Transverse colon (tissue), 4 donors: ENCODE measurements at regions not wholly inside any gene's neighbourhood (a gene's known extent, or its start where the extent isn't known, plus 50 kb on each side); places are given as distances from the start of the nearest gene placed in this dataset.

Source experiments
- DNase-seq: peaks from one replicate; pipeline ENCODE4 v3.0.0-alpha.2; 2019
- H3K27ac ChIP-seq, 4 donors: fragments of 200-600 bp; sonication (generic); 2 replicates each; pipeline ENCODE4 v1.5.1; 2016 to 2018; ENCODE audit warnings: inconsistent platforms in 4 of 4
- H3K27me3 ChIP-seq: fragments of 200-600 bp; sonication (generic); 2 replicates; pipeline ENCODE4 v1.5.1; 2017; ENCODE audit warnings: inconsistent platforms
- H3K36me3 ChIP-seq, 4 donors: fragments of 200-600 bp; sonication (generic); 2 replicates each; pipeline ENCODE4 v1.5.1; 2017 to 2019; ENCODE audit warnings: inconsistent platforms in 4 of 4
- H3K4me1 ChIP-seq, 4 donors: fragments of 200-600 bp; sonication (generic); 2 replicates each; pipeline ENCODE4 v1.5.1; 2017 to 2020; ENCODE audit warnings: inconsistent platforms in 4 of 4
- H3K4me3 ChIP-seq, 4 donors: fragments of 200-600 bp; sonication (generic); 1 replicate in 1 of 4; 2 replicates in 3 of 4; pipeline versions ENCODE4 v1.5.1 to v1.6.1; 2017 to 2019; ENCODE audit warnings: inconsistent platforms in 4 of 4
- H3K9me3 ChIP-seq, 2 donors: fragments of 200-600 bp; sonication (generic); 2 replicates each; pipeline ENCODE4 v1.5.1; 2017 to 2019; ENCODE audit warnings: inconsistent platforms in 2 of 2
- CTCF ChIP-seq, 5 experiments: fragments of 200-600 bp in 3 of 5; fragments of 450-650 bp in 2 of 5; sonication (generic) in 3 of 5; IDR thresholded peaks; 1 replicate in 2 of 5; 2 replicates in 3 of 5; pipeline ENCODE4 v1.5.1; 2016 to 2017; ENCODE audit warnings: antibody characterized with exemption in 5 of 5, inconsistent platforms in 3 of 5, mild to moderate bottlenecking in 2 of 5, moderate library complexity in 1 of 5
- EP300 ChIP-seq: sonication (generic); formaldehyde crosslinking; IDR thresholded peaks from one replicate; pipeline ENCODE4 v1.6.1; 2017; ENCODE audit warnings: antibody characterized with exemption, low read depth
- POLR2A ChIP-seq: fragments of 450-650 bp; IDR thresholded peaks from one replicate; pipeline ENCODE4 v1.6.1; 2016; ENCODE audit warnings: antibody characterized with exemption, mild to moderate bottlenecking, moderate library complexity
- POLR2AphosphoS5 ChIP-seq, 3 donors: sonication (generic); formaldehyde crosslinking; IDR thresholded peaks; one replicate each; pipeline ENCODE4 v1.6.1; 2016; ENCODE audit warnings: antibody characterized with exemption in 3 of 3
- WGBS, 2 donors: methylation state at CpG; one replicate each; pipeline ENCODE4 v1.1.5; 2018; ENCODE audit warnings: low coverage in 1 of 2; 5-methylcytosine and 5-hydroxymethylcytosine counted together
- in situ Hi-C, 4 donors: fragments of 200-750 bp; cut with MboI; loops; one replicate each; pipeline versions ENCODE4 v1.15.0 to v1.15.1; 2017; ENCODE audit warnings: low sequenced_read_pairs in 3 of 4, low pct_ligation_motif_present in 1 of 4, low pct_unique_long_range_greater_than_20kb in 1 of 4
- intact Hi-C: fragments of 100-400 bp; cut with DNase I; formaldehyde crosslinking; loops from one replicate; pipeline ENCODE4 v1.15.1; 2023; ENCODE audit warnings: low total_unique reads

- no peaks in the 10 kb centered on the region for H3K36me3 ChIP-seq
- in situ Hi-C loops (no loop called here), intact Hi-C loops (no loop called here)
- H3K9me3 ChIP-seq, result peaks cover 0 to 9% of the 10 kb centered on the region in 2 donors
- H3K27ac ChIP-seq, result no peak overlapping the region
- no peak for DNase-seq
- no peaks in the 10 kb centered on the region for H3K27me3 ChIP-seq
- no peaks in the 10 kb centered on the region for H3K4me1 ChIP-seq
- TF ChIP-seq POLR2A, result no peak
- 40 to 44% methylated on average over 2 of the region's 2 CpGs for WGBS, 2 donors
- H3K4me3 ChIP-seq, result no peak overlapping the region
Observed at GRCh38 chr12:126668961-126669360, 1598.0 kb upstream of the TMEM132C start.

- Histone ChIP-seq H3K27me3 (no peaks in the 10 kb centered on the region), H3K27ac (no peak overlapping the region), H3K9me3 (peaks cover 0 to 9% of the 10 kb centered on the region in 2 donors), H3K4me1 (no peaks in the 10 kb centered on the region), H3K36me3 (no peaks in the 10 kb centered on the region), H3K4me3 (no peak overlapping the region)
- TF ChIP-seq CTCF (IDR thresholded peaks at IDR 0.05), result no peak
- TF ChIP-seq POLR2A, result no peak
- TF ChIP-seq EP300, result no peak
- no peak for TF ChIP-seq POLR2AphosphoS5 (IDR thresholded peaks at IDR 0.05)
- intact Hi-C loops (no loop called here), in situ Hi-C loops (no loop called here)
- DNase-seq, result no peak
Observed at GRCh38 chr12:126676434-126676833, 1590.5 kb upstream of the TMEM132C start.

GRCh38 chr12:126681676-126682075 is 1585.3 kb upstream of the TMEM132C start:
- Histone ChIP-seq H3K36me3 (no peaks in the 10 kb centered on the region), H3K27me3 (no peaks in the 10 kb centered on the region), H3K4me1 (no peaks in the 10 kb centered on the region), H3K4me3 (no peak overlapping the region), H3K27ac (no peak overlapping the region), H3K9me3 (peaks cover 0 to 4% of the 10 kb centered on the region in 2 donors)
- intact Hi-C loops (no loop called here), in situ Hi-C loops (no loop called here)
- WGBS, 2 donors, result 42 to 64% methylated on average over 2 of the region's 2 CpGs
- DNase-seq, result no peak
- TF ChIP-seq POLR2AphosphoS5 (IDR thresholded peaks at IDR 0.05), result no peak
- TF ChIP-seq EP300, result no peak
- no peak for TF ChIP-seq CTCF (IDR thresholded peaks at IDR 0.05)
- no peak for TF ChIP-seq POLR2A

GRCh38 chr12:126684703-126685102 is 1582.3 kb upstream of the TMEM132C start:
- H3K27ac ChIP-seq, result no peak overlapping the region
- no peaks in the 10 kb centered on the region for H3K36me3 ChIP-seq
- no peak for DNase-seq
- H3K4me3 ChIP-seq, result no peak overlapping the region
- 67 to 86% methylated on average over 1 of the region's 1 CpG for WGBS, 2 donors
- TF ChIP-seq POLR2A, result no peak
- TF ChIP-seq EP300, result no peak
- in situ Hi-C loops, result no loop called here
- no peaks in the 10 kb centered on the region for H3K27me3 ChIP-seq
- intact Hi-C loops, result loop anchor here (5.0 kb wide), 1 partner anchor 668 kb away; no protein-coding TSS in a partner anchor
- H3K9me3 ChIP-seq, result peaks cover 0 to 4% of the 10 kb centered on the region in 2 donors
- H3K4me1 ChIP-seq, result no peaks in the 10 kb centered on the region

GRCh38 chr12:126685636-126686035 is 1581.3 kb upstream of the TMEM132C start:
- intact Hi-C loops (loop anchor here (5.0 kb wide), 1 partner anchor 667 kb away; no protein-coding TSS in a partner anchor), in situ Hi-C loops (no loop called here)
- Histone ChIP-seq H3K27me3 (no peaks in the 10 kb centered on the region), H3K9me3 (peaks cover 0 to 4% of the 10 kb centered on the region in 2 donors), H3K4me3 (no peak overlapping the region), H3K4me1 (no peaks in the 10 kb centered on the region), H3K27ac (no peak overlapping the region), H3K36me3 (no peaks in the 10 kb centered on the region)
- TF ChIP-seq POLR2AphosphoS5 (IDR thresholded peaks at IDR 0.05) (no peak), CTCF (IDR thresholded peaks at IDR 0.05) (no peak), EP300 (no peak), POLR2A (no peak)
- no peak for DNase-seq
- 68% methylated on average over 1 of the region's 1 CpG; no CpG with 5 or more reads in 1 of the 2 donors for whole genome bisulfite sequencing, 2 donors
